ENCODE measurements at regions not wholly inside any gene's neighbourhood (a gene's known extent, or its start where the extent isn't known, plus 50 kb on each side); places are given as distances from the start of the nearest gene placed in this dataset.

- H3K9me3 ChIP-seq (replicated peaks in 1 of 2; ENCODE audit: control insufficient read depth in 1 of 2, insufficient read depth in 1 of 2, low read length in 2 of 2) = no peaks in the 10 kb centered on the region
- no peaks in the 10 kb centered on the region for H4K20me1 ChIP-seq (ENCODE audit: insufficient read depth, low read length)
- Mint-ChIP-seq H3K4me1 (no peaks in the 10 kb centered on the region), H3K4me3 (no peak overlapping the region), H3K27ac (no peak overlapping the region), H3K27me3 (ENCODE audit: low read depth in 3 of 3) (peaks cover 0 to 1% (median 0%) of the 10 kb centered on the region in 3 donors), H3K36me3 (no peaks in the 10 kb centered on the region), H3K9me3 (peaks cover 0 to 4% (median 0%) of the 10 kb centered on the region in 7 donors)
- no peaks in the 10 kb centered on the region for H3K4me1 ChIP-seq (ENCODE audit: control insufficient read depth in 1 of 2, insufficient read depth in 2 of 2, low read length in 2 of 2)
- H3K4me3 ChIP-seq (replicated peaks in 1 of 3; ENCODE audit: low read depth in 2 of 3, low read length in 3 of 3) = no peak overlapping the region
- H3K36me3 ChIP-seq (replicated peaks in 1 of 2; ENCODE audit: control insufficient read depth in 1 of 2, insufficient read depth in 2 of 2, low read length in 2 of 2) = no peaks in the 10 kb centered on the region
- H3K27me3 ChIP-seq (ENCODE audit: control insufficient read depth in 2 of 2, insufficient read depth in 2 of 2, low read length in 2 of 2) = no peaks in the 10 kb centered on the region
- WGBS (ENCODE audit: insufficient coverage) = 100% methylated on average over 1 of the region's 2 CpGs
- H2AFZ ChIP-seq (ENCODE audit: insufficient read depth, low read depth, low read length, poor library complexity, severe bottlenecking) = no peak overlapping the region
- H3K27ac ChIP-seq (ENCODE audit: low read depth in 1 of 2, low read length in 2 of 2) = no peak overlapping the region
- H3K79me2 ChIP-seq (ENCODE audit: insufficient read depth, low read length) = no peaks in the 10 kb centered on the region
- H3K4me2 ChIP-seq (replicated peaks; ENCODE audit: extremely low read depth, low read length, poor library complexity, severe bottlenecking) = no peak overlapping the region
- no peak overlapping the region for H3K9ac ChIP-seq (ENCODE audit: insufficient read depth, low read length, poor library complexity, severe bottlenecking)
- DNase-seq = no peak
- TF ChIP-seq, protein P1, sequence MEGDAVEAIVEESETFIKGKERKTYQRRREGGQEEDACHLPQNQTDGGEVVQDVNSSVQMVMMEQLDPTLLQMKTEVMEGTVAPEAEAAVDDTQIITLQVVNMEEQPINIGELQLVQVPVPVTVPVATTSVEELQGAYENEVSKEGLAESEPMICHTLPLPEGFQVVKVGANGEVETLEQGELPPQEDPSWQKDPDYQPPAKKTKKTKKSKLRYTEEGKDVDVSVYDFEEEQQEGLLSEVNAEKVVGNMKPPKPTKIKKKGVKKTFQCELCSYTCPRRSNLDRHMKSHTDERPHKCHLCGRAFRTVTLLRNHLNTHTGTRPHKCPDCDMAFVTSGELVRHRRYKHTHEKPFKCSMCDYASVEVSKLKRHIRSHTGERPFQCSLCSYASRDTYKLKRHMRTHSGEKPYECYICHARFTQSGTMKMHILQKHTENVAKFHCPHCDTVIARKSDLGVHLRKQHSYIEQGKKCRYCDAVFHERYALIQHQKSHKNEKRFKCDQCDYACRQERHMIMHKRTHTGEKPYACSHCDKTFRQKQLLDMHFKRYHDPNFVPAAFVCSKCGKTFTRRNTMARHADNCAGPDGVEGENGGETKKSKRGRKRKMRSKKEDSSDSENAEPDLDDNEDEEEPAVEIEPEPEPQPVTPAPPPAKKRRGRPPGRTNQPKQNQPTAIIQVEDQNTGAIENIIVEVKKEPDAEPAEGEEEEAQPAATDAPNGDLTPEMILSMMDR (IDR thresholded peaks at IDR 0.05) = no peak
- intact Hi-C loops (cut with micrococcal nuclease) = no loop called here
Observed at GRCh38 chr3:76495216-76495615, 544.7 kb upstream of the ROBO2 start.

GRCh38 chr3:76497636-76498035 is 542.3 kb upstream of the ROBO2 start:
- Histone ChIP-seq H3K4me2 (replicated peaks; ENCODE audit: extremely low read depth, low read length, poor library complexity, severe bottlenecking) (no peak overlapping the region), H3K4me1 (ENCODE audit: control insufficient read depth in 1 of 2, insufficient read depth in 2 of 2, low read length in 2 of 2) (no peaks in the 10 kb centered on the region), H2AFZ (ENCODE audit: insufficient read depth, low read depth, low read length, poor library complexity, severe bottlenecking) (no peak overlapping the region), H3K79me2 (ENCODE audit: insufficient read depth, low read length) (no peaks in the 10 kb centered on the region), H3K27me3 (ENCODE audit: control insufficient read depth in 2 of 2, insufficient read depth in 2 of 2, low read length in 2 of 2) (no peaks in the 10 kb centered on the region), H3K27ac (ENCODE audit: low read depth in 1 of 2, low read length in 2 of 2) (no peak overlapping the region), H4K20me1 (ENCODE audit: insufficient read depth, low read length) (no peaks in the 10 kb centered on the region), H3K9ac (ENCODE audit: insufficient read depth, low read length, poor library complexity, severe bottlenecking) (no peak overlapping the region), H3K9me3 (replicated peaks in 1 of 2; ENCODE audit: control insufficient read depth in 1 of 2, insufficient read depth in 1 of 2, low read length in 2 of 2) (no peaks in the 10 kb centered on the region), H3K36me3 (replicated peaks in 1 of 2; ENCODE audit: control insufficient read depth in 1 of 2, insufficient read depth in 2 of 2, low read length in 2 of 2) (no peaks in the 10 kb centered on the region), H3K4me3 (replicated peaks in 1 of 3; ENCODE audit: low read depth in 2 of 3, low read length in 3 of 3) (no peak overlapping the region)
- intact Hi-C loops (cut with micrococcal nuclease) = no loop called here
- Mint-ChIP-seq H3K27ac (no peak overlapping the region), H3K4me1 (no peaks in the 10 kb centered on the region), H3K36me3 (no peaks in the 10 kb centered on the region), H3K4me3 (no peak overlapping the region), H3K27me3 (ENCODE audit: low read depth in 3 of 3) (peaks cover 0 to 1% (median 0%) of the 10 kb centered on the region in 3 donors), H3K9me3 (peaks cover 0 to 4% (median 0%) of the 10 kb centered on the region in 7 donors)
- TF ChIP-seq, protein P1 (IDR thresholded peaks at IDR 0.05) = no peak
- WGBS (ENCODE audit: insufficient coverage) = 50% methylated on average over 1 of the region's 3 CpGs
- DNase-seq = no peak
